Ovary (tissue), 7 donors: ENCODE measurements at regions not wholly inside any gene's neighbourhood (a gene's known extent, or its start where the extent isn't known, plus 50 kb on each side); places are given as distances from the start of the nearest gene placed in this dataset.

Experiments
- DNase-seq, 5 donors: peaks; one replicate each; pipeline ENCODE4 v3.0.0-alpha.2; 2019 to 2020
- H3K27ac ChIP-seq, 2 donors: fragments of 200-600 bp; one replicate each; pipeline versions ENCODE4 v1.5.1 to v1.8.0; 2019 to 2022
- H3K27me3 ChIP-seq: fragments of 200-600 bp; one replicate; pipeline ENCODE4 v1.8.0; 2022
- H3K36me3 ChIP-seq: fragments of 200-600 bp; sonication (generic); one replicate; pipeline ENCODE4 v1.5.1; 2019
- H3K4me1 ChIP-seq: one replicate; pipeline ENCODE4 v1.8.1; 2013; ENCODE audit warnings: mild to moderate bottlenecking, moderate library complexity; ENCODE audit not compliant: insufficient read depth
- H3K4me3 ChIP-seq: fragments of 200-600 bp; sonication (generic); one replicate; pipeline ENCODE4 v1.5.1; 2017
- H3K9me3 ChIP-seq, 2 donors: fragments of 200-600 bp in 1 of 2; sonication (generic) in 1 of 2; one replicate each; pipeline versions ENCODE4 v1.5.1 to v1.8.1; 2013 to 2019; ENCODE audit warnings: mild to moderate bottlenecking in 1 of 2, moderate library complexity in 1 of 2
- EP300 ChIP-seq: sonication (generic); formaldehyde crosslinking; IDR thresholded peaks from one replicate; pipeline ENCODE4 v1.6.1; 2017; ENCODE audit warnings: antibody characterized with exemption
- POLR2A ChIP-seq: fragments of 450-650 bp; IDR thresholded peaks from one replicate; pipeline ENCODE4 v1.6.1; 2017; ENCODE audit warnings: antibody characterized with exemption, mild to moderate bottlenecking, moderate library complexity
- WGBS, 3 donors: extraction: QIAGEN DNeasy Blood & Tissue Kit in 1 of 3; methylation state at CpG; one replicate each; pipeline versions ENCODE4 v1.1.5 to v1.1.7; 2013 to 2017; 5-methylcytosine and 5-hydroxymethylcytosine counted together
- intact Hi-C, 4 donors: fragments of 100-400 bp; cut with DNase I; formaldehyde crosslinking; loops; one replicate each; pipeline versions ENCODE4 v1.11.0 to v1.15.1; 2022 to 2023
- TF ChIP-seq, protein P1 (sequence below), 3 donors: fragments of 450-650 bp in 2 of 3; fragments of 200-600 bp in 1 of 3; IDR thresholded peaks; one replicate each; pipeline versions ENCODE4 v1.5.1 to v1.8.0; 2016 to 2022; ENCODE audit warnings: antibody characterized with exemption in 3 of 3, mild to moderate bottlenecking in 1 of 3
- donor health status: DM: no; HTN: no; CAD: no; lungs with moderate emphysema.
- donor health status: DM: no; HTN: no; CAD: no.
- donor health status: Bipolar disorder and iron deficiency.
- donor health status: DM: no; HTN: no; CAD: no.
- donor health status: DM: yes; HTN: yes; CAD: no.

DNA sequence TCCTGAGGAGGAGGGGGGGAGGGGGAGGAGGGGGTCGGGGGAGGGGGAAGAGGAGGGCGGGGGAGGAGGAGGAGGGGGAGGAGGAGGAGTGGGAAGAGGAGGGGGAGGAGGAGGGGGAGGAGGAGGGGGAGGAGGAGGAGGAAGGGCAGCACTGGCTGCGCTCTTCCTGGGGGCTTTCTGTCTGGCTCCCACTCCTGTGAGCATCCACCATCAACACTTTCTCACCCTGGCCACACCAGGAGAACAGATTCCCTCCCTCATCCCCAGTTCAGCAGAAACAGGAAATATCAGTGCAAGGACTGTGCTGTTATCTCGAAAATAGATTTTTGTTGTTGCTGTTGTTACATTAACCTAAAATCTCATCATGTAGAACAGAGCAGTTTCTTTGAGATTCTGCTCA is 530.5 kb downstream of the ACTR3B start:
- no peak overlapping the region for H3K27ac ChIP-seq
- intact Hi-C loops, result no loop called here
- TF ChIP-seq, protein P1, sequence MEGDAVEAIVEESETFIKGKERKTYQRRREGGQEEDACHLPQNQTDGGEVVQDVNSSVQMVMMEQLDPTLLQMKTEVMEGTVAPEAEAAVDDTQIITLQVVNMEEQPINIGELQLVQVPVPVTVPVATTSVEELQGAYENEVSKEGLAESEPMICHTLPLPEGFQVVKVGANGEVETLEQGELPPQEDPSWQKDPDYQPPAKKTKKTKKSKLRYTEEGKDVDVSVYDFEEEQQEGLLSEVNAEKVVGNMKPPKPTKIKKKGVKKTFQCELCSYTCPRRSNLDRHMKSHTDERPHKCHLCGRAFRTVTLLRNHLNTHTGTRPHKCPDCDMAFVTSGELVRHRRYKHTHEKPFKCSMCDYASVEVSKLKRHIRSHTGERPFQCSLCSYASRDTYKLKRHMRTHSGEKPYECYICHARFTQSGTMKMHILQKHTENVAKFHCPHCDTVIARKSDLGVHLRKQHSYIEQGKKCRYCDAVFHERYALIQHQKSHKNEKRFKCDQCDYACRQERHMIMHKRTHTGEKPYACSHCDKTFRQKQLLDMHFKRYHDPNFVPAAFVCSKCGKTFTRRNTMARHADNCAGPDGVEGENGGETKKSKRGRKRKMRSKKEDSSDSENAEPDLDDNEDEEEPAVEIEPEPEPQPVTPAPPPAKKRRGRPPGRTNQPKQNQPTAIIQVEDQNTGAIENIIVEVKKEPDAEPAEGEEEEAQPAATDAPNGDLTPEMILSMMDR (IDR thresholded peaks at IDR 0.05), result no peak
- TF ChIP-seq POLR2A, result no peak
- no peak for TF ChIP-seq EP300
- no peaks in the 10 kb centered on the region for H3K9me3 ChIP-seq
- WGBS, 3 donors, result 52 to 69% (median 57%) methylated on average over 2 to 4 of the region's 4 CpGs
- H3K4me3 ChIP-seq, result no peak overlapping the region
- no peaks in the 10 kb centered on the region for H3K27me3 ChIP-seq
- no peak for DNase-seq
- no peaks in the 10 kb centered on the region for H3K36me3 ChIP-seq
- H3K4me1 ChIP-seq, result no peaks in the 10 kb centered on the region

DNA sequence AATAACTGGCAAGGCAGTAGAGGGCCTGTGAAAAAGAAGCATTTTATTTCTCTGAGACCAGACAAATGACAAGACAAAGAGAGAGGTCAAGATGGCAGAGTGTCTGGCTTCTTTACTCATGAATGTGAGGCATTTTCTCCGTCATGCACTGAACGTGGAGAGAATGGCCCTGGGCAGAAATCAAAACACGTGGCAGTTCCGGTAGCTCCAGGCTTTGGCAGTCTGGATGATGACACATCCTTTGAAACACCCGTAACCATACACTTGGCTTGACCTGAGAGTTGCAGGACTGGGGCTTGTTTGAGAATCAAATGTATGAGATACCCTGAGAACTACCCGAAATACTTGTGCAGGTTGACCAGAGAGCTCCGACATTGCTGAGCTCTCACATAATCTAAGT is 537.6 kb downstream of the ACTR3B start:
- 68 to 79% (median 73%) methylated on average over 7 of the region's 7 CpGs for WGBS, 3 donors
- no peak for DNase-seq
- no peaks in the 10 kb centered on the region for H3K4me1 ChIP-seq
- H3K36me3 ChIP-seq, result no peaks in the 10 kb centered on the region
- peaks cover 0 to 4% of the 10 kb centered on the region in 2 donors for H3K9me3 ChIP-seq
- intact Hi-C loops, result no loop called here
- no peaks in the 10 kb centered on the region for H3K27me3 ChIP-seq
- TF ChIP-seq, protein P1 (IDR thresholded peaks at IDR 0.05), result no peak
- TF ChIP-seq EP300 (no peak), POLR2A (no peak)
- no peak overlapping the region for H3K4me3 ChIP-seq
- no peak overlapping the region for H3K27ac ChIP-seq

DNA sequence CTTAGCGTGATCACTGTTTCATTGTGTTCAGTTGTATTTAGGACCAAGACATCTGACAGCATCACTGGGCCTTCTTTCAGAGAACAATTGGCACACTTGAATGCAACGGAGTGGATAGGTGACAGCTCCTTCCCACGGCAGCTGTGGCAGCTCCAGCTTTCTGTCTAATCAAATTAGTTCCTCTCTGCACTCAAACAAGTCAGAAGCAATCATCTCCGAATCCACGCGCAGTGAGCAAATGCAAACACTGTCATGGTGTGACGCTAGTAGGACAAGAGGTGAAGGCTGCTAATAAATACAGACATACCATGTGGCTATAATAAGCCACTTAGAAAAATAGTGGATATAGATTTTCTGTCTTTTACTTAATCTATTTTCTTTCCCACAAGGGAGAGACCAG is 542.4 kb downstream of the ACTR3B start:
- Histone ChIP-seq H3K27ac (no peak overlapping the region), H3K4me1 (no peaks in the 10 kb centered on the region), H3K9me3 (peaks cover 0 to 4% of the 10 kb centered on the region in 2 donors), H3K4me3 (no peak overlapping the region), H3K27me3 (no peaks in the 10 kb centered on the region), H3K36me3 (no peaks in the 10 kb centered on the region)
- no peak for DNase-seq
- no peak for TF ChIP-seq EP300
- TF ChIP-seq, protein P1 (IDR thresholded peaks at IDR 0.05), result no peak
- TF ChIP-seq POLR2A, result no peak
- WGBS, 3 donors, result 66 to 80% (median 70%) methylated on average over 7 of the region's 7 CpGs
- intact Hi-C loops, result no loop called here

DNA sequence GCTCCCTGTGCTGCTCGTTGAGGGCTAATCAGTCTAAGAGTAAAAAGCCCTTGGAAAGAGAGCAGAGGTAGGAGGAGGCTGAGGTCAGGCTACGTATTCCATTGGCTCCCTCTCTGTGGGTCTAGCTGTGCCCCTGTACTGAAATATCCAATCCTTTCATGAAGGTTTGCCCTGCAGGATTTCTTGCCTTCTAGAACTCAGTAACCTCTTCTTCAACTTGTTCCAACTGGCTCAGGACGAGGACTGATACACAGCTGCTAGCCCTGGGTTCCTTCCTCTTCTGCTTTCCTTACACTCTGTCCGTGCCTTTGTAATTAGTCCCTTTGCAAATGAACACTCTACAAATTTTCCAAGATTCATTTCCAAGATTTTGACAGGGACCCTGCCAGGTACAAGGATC is 560.5 kb downstream of the ACTR3B start:
- 15 to 32% (median 19%) methylated on average over 4 of the region's 4 CpGs for WGBS, 3 donors
- DNase-seq, result no peak
- intact Hi-C loops, result no loop called here
- TF ChIP-seq EP300 (no peak), POLR2A (no peak)
- TF ChIP-seq, protein P1 (IDR thresholded peaks at IDR 0.05), result no peak
- no peaks in the 10 kb centered on the region for H3K36me3 ChIP-seq
- H3K4me3 ChIP-seq, result no peak overlapping the region
- no peaks in the 10 kb centered on the region for H3K4me1 ChIP-seq
- H3K9me3 ChIP-seq, result peaks cover 0 to 3% of the 10 kb centered on the region in 2 donors
- no peaks in the 10 kb centered on the region for H3K27me3 ChIP-seq
- H3K27ac ChIP-seq, result no peak overlapping the region

DNA sequence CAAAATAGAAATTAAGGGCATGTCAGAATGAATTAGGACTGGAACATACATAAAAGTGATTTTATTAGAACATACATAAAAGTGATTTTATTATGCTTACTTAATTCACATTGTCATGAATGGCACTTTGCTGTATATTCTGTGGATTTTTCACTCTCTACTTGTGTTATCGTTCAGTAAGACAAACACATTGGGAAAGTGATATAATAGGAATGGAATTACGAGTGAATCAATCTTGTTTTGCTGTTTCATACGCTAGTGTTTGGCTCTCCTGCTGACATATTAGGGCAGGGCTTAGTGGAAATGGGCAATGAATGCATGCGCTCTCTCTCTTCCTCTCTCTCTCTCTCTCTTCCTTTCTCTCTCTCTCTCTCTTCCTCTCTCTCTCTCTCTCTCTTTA is 561.1 kb downstream of the ACTR3B start:
- 63 to 69% (median 66%) methylated on average over 4 of the region's 4 CpGs for WGBS, 3 donors
- intact Hi-C loops, result no loop called here
- H3K27me3 ChIP-seq, result no peaks in the 10 kb centered on the region
- H3K9me3 ChIP-seq, result peaks cover 0 to 3% of the 10 kb centered on the region in 2 donors
- H3K36me3 ChIP-seq, result no peaks in the 10 kb centered on the region
- TF ChIP-seq, protein P1 (IDR thresholded peaks at IDR 0.05), result no peak
- TF ChIP-seq POLR2A (no peak), EP300 (no peak)
- H3K4me3 ChIP-seq, result no peak overlapping the region
- DNase-seq, result no peak
- H3K4me1 ChIP-seq, result no peaks in the 10 kb centered on the region
- no peak overlapping the region for H3K27ac ChIP-seq
